B cell (primary cell): ENCODE measurements at regions not wholly inside any gene's neighbourhood (a gene's known extent, or its start where the extent isn't known, plus 50 kb on each side); places are given as distances from the start of the nearest gene placed in this dataset.

Source experiments
- ATAC-seq: fragments of 200-7000 bp; cut with Tn5 transposase; one replicate; pipeline ENCODE4 v1.10.0; 2021; ENCODE audit warnings: low read depth, mild to moderate bottlenecking, moderate number of reproducible peaks, moderate library complexity
- CTCF ChIA-PET: fragments of 350-600 bp; sonication (Branson Sonifier 250); formaldehyde crosslinking; loops from one replicate; lab custom pipeline; 2021; ENCODE audit warnings: antibody characterized with exemption, inconsistent platforms; lab: Charles Lee
- POLR2A ChIA-PET: fragments of 350-600 bp; sonication (Branson Sonifier 250); formaldehyde crosslinking; loops from one replicate; lab custom pipeline; 2021; ENCODE audit warnings: antibody characterized with exemption; lab: Charles Lee
- DNase-seq: peaks from one replicate; pipeline ENCODE4 v3.0.0; 2013
- H2AFZ ChIP-seq: 2 replicates; pipeline ENCODE4 v1.6.1; 2012; ENCODE audit warnings: mild to moderate bottlenecking, low read depth, low read length; ENCODE audit not compliant: insufficient read depth, poor library complexity, severe bottlenecking
- H3K27ac ChIP-seq, 2 donors: 1 replicate in 1 of 2; 2 replicates in 1 of 2; pipeline ENCODE4 v1.5.1; 2012 to 2013; ENCODE audit warnings: low read length in 2 of 2, mild to moderate bottlenecking in 2 of 2, moderate library complexity in 1 of 2
- H3K27me3 ChIP-seq, 4 experiments: fragments of 200-600 bp in 1 of 4; sonication (generic) in 1 of 4; replicated peaks in 1 of 4; 1 replicate in 2 of 4; 2 replicates in 2 of 4; pipeline versions ENCODE4 v1.6.1 to v1.7.0; 2013 to 2016; ENCODE audit warnings: low read length in 3 of 4, mild to moderate bottlenecking in 2 of 4, mixed read lengths in 1 of 4, moderate library complexity in 1 of 4; ENCODE audit not compliant: insufficient read depth in 4 of 4, control insufficient read depth in 3 of 4; ENCODE audit errors: control extremely low read depth in 1 of 4
- H3K36me3 ChIP-seq, 2 experiments: replicated peaks in 1 of 2; 1 replicate in 1 of 2; 2 replicates in 1 of 2; pipeline versions ENCODE4 v1.6.1 to v1.7.1; 2013; ENCODE audit warnings: low read length in 1 of 2; ENCODE audit not compliant: insufficient read depth in 2 of 2, control insufficient read depth in 1 of 2; ENCODE audit errors: control extremely low read depth in 1 of 2, extremely low read depth in 1 of 2
- H3K4me1 ChIP-seq, 2 donors: fragments of 200-600 bp in 1 of 2; sonication (generic) in 1 of 2; 1 replicate in 1 of 2; 2 replicates in 1 of 2; pipeline versions ENCODE4 v1.5.1 to v1.6.1; 2013 to 2017; ENCODE audit warnings: low read length in 2 of 2; ENCODE audit not compliant: control insufficient read depth in 2 of 2, insufficient read depth in 2 of 2
- H3K4me2 ChIP-seq: replicated peaks from 2 replicates; pipeline ENCODE3; 2012; ENCODE audit warnings: mild to moderate bottlenecking, low read depth, low read length; ENCODE audit not compliant: poor library complexity, severe bottlenecking
- H3K4me3 ChIP-seq, 5 experiments: fragments of 200-600 bp in 1 of 5; sonication (generic) in 1 of 5; 1 replicate in 3 of 5; 2 replicates in 2 of 5; pipeline versions ENCODE4 v1.5.1 to v1.7.0; 2011 to 2016; ENCODE audit warnings: low read length in 4 of 5, mild to moderate bottlenecking in 4 of 5, low read depth in 2 of 5, control low read depth in 1 of 5, moderate library complexity in 1 of 5; ENCODE audit not compliant: insufficient read depth in 1 of 5; ENCODE audit errors: control extremely low read depth in 1 of 5, extremely low read depth in 1 of 5
- H3K79me2 ChIP-seq: fragments of 200-600 bp; sonication (generic); one replicate; pipeline ENCODE4 v1.6.0; 2016; ENCODE audit warnings: low read length; ENCODE audit not compliant: control insufficient read depth, insufficient read depth
- H3K9ac ChIP-seq: fragments of 200-600 bp; sonication (generic); 2 replicates; pipeline ENCODE4 v1.6.1; 2017; ENCODE audit warnings: mild to moderate bottlenecking, low read length, moderate library complexity
- H3K9me3 ChIP-seq, 3 donors: one replicate each; pipeline versions ENCODE4 v1.6.1 to v1.7.1; 2013; ENCODE audit warnings: low read length in 2 of 3; ENCODE audit not compliant: control insufficient read depth in 2 of 3, insufficient read depth in 1 of 3; ENCODE audit errors: control extremely low read depth in 1 of 3
- H4K20me1 ChIP-seq: 2 replicates; pipeline ENCODE4 v1.6.0; 2012; ENCODE audit warnings: mild to moderate bottlenecking, low read length; ENCODE audit not compliant: insufficient read depth, control insufficient read depth, poor library complexity, severe bottlenecking
- H3K27ac Mint-ChIP-seq: one replicate; pipeline ENCODE4 v1.8.0; 2021; ENCODE audit warnings: mixed read lengths
- H3K27me3 Mint-ChIP-seq: one replicate; pipeline ENCODE4 v1.8.0; 2021; ENCODE audit warnings: mixed read lengths
- H3K4me1 Mint-ChIP-seq: one replicate; pipeline ENCODE4 v1.8.0; 2021; ENCODE audit warnings: mixed read lengths
- H3K4me3 Mint-ChIP-seq: one replicate; pipeline ENCODE4 v1.8.0; 2021; ENCODE audit warnings: mixed read lengths
- H3K9me3 Mint-ChIP-seq: one replicate; pipeline ENCODE4 v1.8.0; 2022; ENCODE audit warnings: mixed read lengths; ENCODE audit not compliant: insufficient read depth
- CTCF ChIP-seq: fragments of 200-600 bp; IDR thresholded peaks from one replicate; pipeline ENCODE4 v1.8.0; 2022; ENCODE audit warnings: antibody characterized with exemption, mild to moderate bottlenecking
- EZH2 ChIP-seq: IDR thresholded peaks from 2 replicates; pipeline ENCODE4 v1.6.1; 2012; ENCODE audit warnings: borderline replicate concordance, low read depth, mild to moderate bottlenecking, moderate library complexity, low read length; ENCODE audit not compliant: insufficient read depth, poor library complexity, severe bottlenecking
- WGBS: methylation state at CpG from one replicate; pipeline ENCODE4 v1.1.5; 2013; ENCODE audit warnings: missing lambda C conversion rate; ENCODE audit not compliant: insufficient coverage; 5-methylcytosine and 5-hydroxymethylcytosine counted together
- intact Hi-C: fragments of 100-400 bp; cut with micrococcal nuclease; formaldehyde crosslinking; loops from one replicate; pipeline ENCODE4 v1.10.0; 2022

DNA sequence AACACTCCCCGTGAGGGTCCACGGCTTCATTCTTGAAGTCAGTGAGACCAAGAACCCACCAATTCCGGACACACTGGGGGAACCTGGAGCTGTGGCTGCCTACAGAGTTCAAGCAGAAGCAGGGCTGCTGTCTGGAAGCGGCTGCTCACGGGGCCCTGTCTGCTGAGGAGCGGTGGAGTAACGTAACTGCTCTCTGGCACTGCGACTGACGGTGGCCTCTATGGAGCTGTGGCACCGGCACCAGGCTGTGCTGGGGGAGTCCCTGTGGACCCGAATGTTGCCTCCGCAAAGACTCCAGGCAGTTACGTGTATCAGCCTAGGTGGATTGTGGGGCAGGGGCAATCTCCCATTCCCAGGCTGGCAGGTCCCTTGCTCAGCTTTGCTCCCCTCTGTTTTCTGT is 703.3 kb upstream of the FRG1 start:
- no peaks in the 10 kb centered on the region for H3K27me3 Mint-ChIP-seq
- Histone ChIP-seq H3K27me3 (no peaks in the 10 kb centered on the region), H2AFZ (no peak overlapping the region), H3K9ac (no peak overlapping the region), H3K9me3 (peaks cover 0 to 18% (median 2%) of the 10 kb centered on the region in 3 donors), H3K4me2 (no peak overlapping the region), H3K4me3 (no peak overlapping the region), H3K79me2 (no peaks in the 10 kb centered on the region), H3K36me3 (no peaks in the 10 kb centered on the region), H3K27ac (no peak overlapping the region), H3K4me1 (no peaks in the 10 kb centered on the region), H4K20me1 (no peaks in the 10 kb centered on the region)
- DNase-seq (no peak), ATAC-seq (no peak)
- TF ChIP-seq CTCF, result no peak
- TF ChIP-seq EZH2, result no peak
- POLR2A ChIA-PET, result no interaction called here
- H3K4me3 Mint-ChIP-seq, result no peak overlapping the region
- H3K9me3 Mint-ChIP-seq, result peaks cover 4% of the 10 kb centered on the region
- intact Hi-C loops, result no loop called here
- no peaks in the 10 kb centered on the region for H3K4me1 Mint-ChIP-seq
- WGBS, result 95% methylated on average over 13 of the region's 13 CpGs
- no peak overlapping the region for H3K27ac Mint-ChIP-seq
- CTCF ChIA-PET, result no interaction called here

- Histone ChIP-seq H2AFZ (no peak overlapping the region), H3K79me2 (no peaks in the 10 kb centered on the region), H3K4me3 (no peak overlapping the region), H4K20me1 (no peaks in the 10 kb centered on the region), H3K27ac (no peak overlapping the region), H3K27me3 (no peaks in the 10 kb centered on the region), H3K4me1 (no peaks in the 10 kb centered on the region), H3K4me2 (no peak overlapping the region), H3K36me3 (no peaks in the 10 kb centered on the region), H3K9ac (no peak overlapping the region), H3K9me3 (peaks cover 0 to 1% (median under 1%) of the 10 kb centered on the region in 3 donors)
- no CpG with 5 or more reads among the region's 2 CpGs for WGBS
- ChIA-PET CTCF (no interaction called here), POLR2A (no interaction called here)
- no peaks in the 10 kb centered on the region for H3K4me1 Mint-ChIP-seq
- H3K27ac Mint-ChIP-seq, result no peak overlapping the region
- TF ChIP-seq EZH2 (no peak), CTCF (no peak)
- no peak overlapping the region for H3K4me3 Mint-ChIP-seq
- ATAC-seq, result no peak
- no peaks in the 10 kb centered on the region for H3K27me3 Mint-ChIP-seq
- peaks cover 4% of the 10 kb centered on the region for H3K9me3 Mint-ChIP-seq
- no peak for DNase-seq
- intact Hi-C loops, result no loop called here
Measured at GRCh38 chr4:189255636-189256035, 685.0 kb upstream of the FRG1 start.
